Small intestine (tissue), 7 donors: ENCODE measurements at regions not wholly inside any gene's neighbourhood (a gene's known extent, or its start where the extent isn't known, plus 50 kb on each side); places are given as distances from the start of the nearest gene placed in this dataset.
A peak's percentile ranks its signal among the peaks of the same experiment; 100 is the strongest.
"Not testable (repeated sequence)": the region's sequence is repeated elsewhere in the genome, so short reads cannot be mapped to it uniquely, and the experiment has no call there.

ENCODE experiments used
- DNase-seq, 2 donors: peaks; one replicate each; pipeline versions ENCODE4 v3.0.0 to v3.0.0-alpha.2; 2013
- FAIRE-seq: peaks from 2 replicates; lab custom pipeline; 2012; peaks lifted over from hg19 to GRCh38; lab: Jason Lieb, UNC
- H3K27ac ChIP-seq, 3 donors: one replicate each; pipeline ENCODE4 v1.5.1; 2013; ENCODE audit warnings: low read length in 2 of 3, mild to moderate bottlenecking in 2 of 3, control low read depth in 1 of 3, inconsistent platforms in 1 of 3, low read depth in 1 of 3, moderate library complexity in 1 of 3
- H3K27me3 ChIP-seq, 3 donors: one replicate each; pipeline ENCODE4 v1.6.1; 2013; ENCODE audit warnings: low read length in 3 of 3, inconsistent platforms in 1 of 3; ENCODE audit not compliant: control insufficient read depth in 3 of 3, insufficient read depth in 3 of 3
- H3K36me3 ChIP-seq, 3 donors: one replicate each; pipeline ENCODE4 v1.6.1; 2013; ENCODE audit warnings: low read length in 3 of 3, inconsistent platforms in 1 of 3, low read depth in 1 of 3, mild to moderate bottlenecking in 1 of 3, moderate library complexity in 1 of 3; ENCODE audit not compliant: control insufficient read depth in 3 of 3, insufficient read depth in 2 of 3
- H3K4me1 ChIP-seq, 3 donors: one replicate each; pipeline ENCODE4 v1.6.1; 2013; ENCODE audit warnings: low read length in 2 of 3, inconsistent platforms in 1 of 3, low read depth in 1 of 3, mild to moderate bottlenecking in 1 of 3, moderate library complexity in 1 of 3; ENCODE audit not compliant: control insufficient read depth in 3 of 3, insufficient read depth in 2 of 3
- H3K4me3 ChIP-seq, 3 donors: one replicate each; pipeline ENCODE4 v1.5.1; 2013; ENCODE audit warnings: low read length in 3 of 3, control low read depth in 1 of 3, inconsistent platforms in 1 of 3, low read depth in 1 of 3, mild to moderate bottlenecking in 1 of 3, moderate library complexity in 1 of 3
- H3K9me3 ChIP-seq, 2 donors: one replicate each; pipeline ENCODE4 v1.6.1; 2013; ENCODE audit warnings: low read depth in 1 of 2, low read length in 1 of 2; ENCODE audit not compliant: control insufficient read depth in 2 of 2, insufficient read depth in 1 of 2
- WGBS, 3 donors: extraction: QIAGEN DNeasy Blood & Tissue Kit; methylation state at CpG; one replicate each; pipeline ENCODE4 v1.1.7; 2013; 5-methylcytosine and 5-hydroxymethylcytosine counted together
- donor health status: healthy with polysubstance abuse.
- donor health status: control.
- donor health status: control.
- donor health status: Bipolar disorder and iron deficiency.
- donor health status: healthy.

- not testable (repeated sequence) for H3K9me3 ChIP-seq, H3K36me3 ChIP-seq, H3K27ac ChIP-seq, H3K4me1 ChIP-seq, DNase-seq, H3K27me3 ChIP-seq, H3K4me3 ChIP-seq
- FAIRE-seq = peak; percentile 36
- no CpG with 5 or more reads among the region's 2 CpGs for WGBS, 3 donors
These were observed 289.7 kb downstream of the RBMY1J start for GRCh38 chrY:22692913-22693312.

- H3K4me3 ChIP-seq = no peak overlapping the region
- FAIRE-seq = no peak
- no peaks in the 10 kb centered on the region for H3K4me1 ChIP-seq
- no peaks in the 10 kb centered on the region for H3K27me3 ChIP-seq
- no peak overlapping the region for H3K27ac ChIP-seq
- no peaks in the 10 kb centered on the region for H3K36me3 ChIP-seq
- DNase-seq = peak in 1 of 2 donors; percentile 71
- H3K9me3 ChIP-seq = peaks cover 0 to 5% of the 10 kb centered on the region in 2 donors
These were observed 256.3 kb upstream of the BPY2 start for GRCh38 chrY:22727753-22728152.

GRCh38 chrY:22731897-22732296 is 252.2 kb upstream of the BPY2 start:
- H3K27me3 ChIP-seq, H3K27ac ChIP-seq, H3K36me3 ChIP-seq, H3K9me3 ChIP-seq, H3K4me3 ChIP-seq, H3K4me1 ChIP-seq, FAIRE-seq: not testable (repeated sequence)
- DNase-seq = peak in 1 of 2 donors; percentile 10
- WGBS, 3 donors = 10 to 27% methylated on average over 2 of the region's 2 CpGs; no CpG with 5 or more reads in 1 of the 3 donors
